ENCODE measurements at regions not wholly inside any gene's neighbourhood (a gene's known extent, or its start where the extent isn't known, plus 50 kb on each side); places are given as distances from the start of the nearest gene placed in this dataset.

DNA sequence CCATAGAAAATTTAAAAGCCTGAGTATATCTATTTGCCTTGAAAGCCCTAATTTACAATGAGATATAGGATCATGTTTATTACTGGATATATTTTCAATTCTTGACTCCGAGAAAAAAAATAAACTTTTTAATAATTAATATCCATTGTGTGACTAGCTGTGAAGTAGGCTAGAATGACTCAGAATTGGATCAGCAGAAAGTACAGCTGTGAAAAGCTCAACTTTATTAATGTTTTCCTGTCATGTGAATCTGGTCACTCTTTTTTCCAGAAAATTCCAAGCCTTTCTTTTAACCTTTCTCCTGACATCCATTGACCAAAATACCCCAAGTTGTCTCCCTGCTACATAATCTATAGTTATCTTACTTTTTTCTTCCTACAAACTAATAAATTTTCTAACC lies 171.8 kb upstream of the PACRGL start:
- no peak for DNase-seq (ENCODE audit: low read depth)

DNA sequence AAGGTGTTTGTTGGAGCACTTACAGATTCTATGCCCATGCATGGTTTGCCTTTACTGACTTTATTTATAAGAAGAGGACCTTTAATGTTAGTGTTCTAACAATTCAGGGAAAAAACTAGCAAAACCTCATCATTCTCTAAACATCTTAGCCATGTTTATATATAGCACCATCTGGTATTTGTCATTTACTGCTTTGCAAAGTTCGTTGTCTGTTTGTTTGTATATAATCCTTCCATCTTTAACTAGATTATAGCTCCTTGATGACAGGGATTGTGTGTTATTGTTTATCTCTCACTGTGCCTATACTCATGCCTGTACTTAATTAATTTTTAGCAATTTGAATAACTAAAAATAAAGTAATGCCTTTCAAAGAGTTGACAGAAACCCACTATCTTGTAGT lies 170.6 kb upstream of the PACRGL start:
- DNase-seq (ENCODE audit: low read depth): no peak

DNA sequence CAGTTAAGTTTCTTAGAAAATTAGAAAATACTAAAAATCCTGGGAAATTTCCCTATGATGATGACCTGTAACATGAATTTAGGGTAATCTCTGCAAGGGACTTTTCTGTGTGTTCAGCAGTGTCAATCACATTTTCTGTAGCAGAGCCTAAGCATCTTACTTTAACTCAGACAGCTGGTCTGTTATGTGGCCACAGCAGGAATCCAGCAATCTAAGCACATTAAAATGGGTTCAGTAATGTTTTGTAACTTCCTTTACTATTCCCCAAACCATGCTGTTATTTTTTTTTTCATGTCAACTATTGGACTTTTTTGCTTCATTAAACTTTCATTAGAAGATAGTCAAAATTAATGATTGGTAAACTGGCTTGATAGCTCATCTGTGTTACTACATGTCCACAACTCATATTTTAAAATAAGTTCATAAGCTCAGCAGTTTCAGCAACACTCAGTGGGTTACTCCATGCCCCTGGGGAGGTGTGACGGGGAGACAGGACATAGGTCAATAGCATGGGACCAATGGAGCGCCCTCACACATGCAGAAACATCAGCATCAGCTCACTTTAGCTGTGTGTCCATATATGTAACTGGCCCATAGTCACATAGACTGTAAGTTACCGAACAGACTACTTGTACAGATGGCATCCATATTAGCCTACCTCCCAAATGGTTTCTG lies 168.0 kb upstream of the PACRGL start:
- DNase-seq (ENCODE audit: low read depth): no peak

DNA sequence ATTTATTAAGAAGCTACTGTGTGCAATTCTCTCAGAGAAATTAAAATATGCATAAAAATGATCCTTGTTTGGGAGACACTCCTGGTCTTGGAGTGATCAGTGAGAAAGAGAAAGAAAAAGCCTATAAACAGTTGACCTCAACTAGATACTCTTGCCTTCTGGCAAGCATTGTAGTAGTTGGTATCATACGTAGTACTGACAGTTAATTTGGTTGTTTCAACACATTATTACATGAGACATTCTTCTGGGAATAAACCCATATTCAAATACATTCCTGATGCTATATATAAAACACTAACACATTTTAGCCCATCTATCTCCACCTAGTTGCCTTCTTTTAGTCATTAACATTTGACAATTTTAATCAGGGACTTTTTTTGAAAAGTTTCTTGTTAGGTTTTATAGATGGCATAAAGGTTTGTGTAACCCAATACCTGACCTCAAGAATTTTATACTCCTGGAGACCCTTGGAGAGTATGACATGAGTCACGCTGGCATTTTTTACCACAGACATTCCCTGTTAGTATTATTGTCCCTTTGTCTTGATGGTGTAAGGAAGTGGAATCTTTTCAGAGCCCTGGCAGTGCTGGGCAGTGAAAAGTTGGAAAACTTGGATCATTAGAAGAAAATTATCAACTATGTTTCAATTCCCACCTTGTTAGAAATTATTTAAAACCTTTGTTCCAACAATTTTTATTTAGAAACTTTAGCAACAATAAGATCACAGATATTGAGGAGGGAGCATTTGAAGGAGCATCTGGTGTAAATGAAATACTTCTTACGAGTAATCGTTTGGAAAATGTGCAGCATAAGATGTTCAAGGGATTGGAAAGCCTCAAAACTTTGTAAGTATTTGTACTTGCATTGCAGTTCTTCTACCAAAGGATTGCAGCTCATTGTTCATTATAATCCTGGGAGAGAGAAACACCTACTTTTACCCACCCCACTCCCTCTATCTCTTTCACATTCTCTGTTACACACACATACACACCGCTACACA lies 167.1 kb upstream of the PACRGL start:
- no peak for DNase-seq (ENCODE audit: low read depth)

DNA sequence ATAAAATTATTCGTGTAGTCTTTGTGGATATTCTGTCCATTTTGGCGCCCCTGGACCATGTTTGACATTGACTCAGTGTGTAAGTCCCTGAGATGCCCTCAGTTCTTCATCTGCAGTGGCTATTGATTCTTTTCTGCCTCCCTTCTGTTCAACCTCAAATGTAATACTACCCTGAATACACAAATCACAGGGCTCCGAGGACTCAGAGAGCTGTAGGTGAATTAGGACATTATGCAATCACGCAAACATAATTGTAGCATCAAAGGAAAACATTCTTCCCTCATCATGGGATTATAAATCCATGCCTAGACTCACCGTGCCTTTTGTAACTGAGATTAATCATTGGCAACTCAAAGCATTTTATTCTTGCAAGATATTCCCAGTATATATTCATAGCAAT lies 161.4 kb upstream of the PACRGL start:
- no peak for DNase-seq (ENCODE audit: low read depth)

DNA sequence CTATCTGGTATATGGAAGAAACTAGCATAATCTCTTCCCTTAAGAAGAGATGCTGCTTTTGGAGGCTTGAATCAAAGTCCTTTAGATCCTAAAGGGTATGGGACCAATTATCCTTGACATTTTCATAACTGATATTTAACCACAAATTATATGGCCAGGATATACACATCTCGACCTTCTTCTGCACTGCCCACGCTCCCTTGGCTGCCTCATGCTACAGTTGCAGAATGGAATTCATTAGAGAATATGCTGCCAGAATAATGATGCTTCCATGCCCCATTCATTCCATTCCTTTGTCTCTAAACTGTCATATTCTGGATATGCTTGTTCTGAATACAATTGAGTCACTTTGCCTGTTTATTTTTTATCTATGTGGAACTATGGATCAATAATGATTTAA lies 157.1 kb upstream of the PACRGL start:
- DNase-seq (ENCODE audit: low read depth): no peak

DNA sequence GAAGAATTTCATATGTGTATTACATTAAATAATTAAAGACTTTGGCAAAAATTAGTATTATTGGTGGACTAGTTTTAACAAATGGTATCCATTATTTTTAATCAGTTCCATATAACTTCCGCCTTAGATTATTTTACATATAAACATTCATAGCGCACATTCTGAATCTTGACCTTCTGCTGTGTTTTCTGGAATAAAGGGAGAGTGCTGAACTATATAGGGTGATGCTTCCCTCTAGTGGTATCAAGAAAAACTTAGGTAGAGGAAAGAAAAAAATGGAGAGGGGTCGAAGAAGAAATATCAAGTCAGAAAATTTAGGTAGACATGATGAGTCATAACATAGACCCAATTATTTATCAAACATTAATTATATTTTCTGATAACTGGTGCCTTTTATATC lies 155.6 kb upstream of the PACRGL start:
- DNase-seq (ENCODE audit: low read depth): peak; percentile 51

DNA sequence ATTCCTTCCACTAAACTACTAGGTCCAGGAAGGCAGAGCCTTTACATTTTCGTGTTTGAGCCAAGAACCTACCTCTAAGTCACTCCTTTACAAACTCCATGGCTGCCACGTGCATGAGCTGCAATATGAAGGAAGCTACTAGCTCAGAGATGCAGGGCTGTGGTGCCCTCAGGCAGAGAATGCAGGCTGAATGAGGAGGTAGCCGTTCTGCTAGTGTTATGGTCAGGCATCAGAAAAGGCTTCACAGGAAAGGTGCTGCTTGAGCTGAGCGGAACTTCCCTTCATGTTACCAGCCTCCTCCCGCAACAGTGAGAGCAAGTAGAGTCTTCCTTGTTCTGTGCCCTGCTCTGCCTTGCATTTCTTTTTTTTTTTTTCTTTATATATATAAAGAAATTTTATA lies 148.3 kb upstream of the PACRGL start:
- DNase-seq (ENCODE audit: low read depth): no peak

DNA sequence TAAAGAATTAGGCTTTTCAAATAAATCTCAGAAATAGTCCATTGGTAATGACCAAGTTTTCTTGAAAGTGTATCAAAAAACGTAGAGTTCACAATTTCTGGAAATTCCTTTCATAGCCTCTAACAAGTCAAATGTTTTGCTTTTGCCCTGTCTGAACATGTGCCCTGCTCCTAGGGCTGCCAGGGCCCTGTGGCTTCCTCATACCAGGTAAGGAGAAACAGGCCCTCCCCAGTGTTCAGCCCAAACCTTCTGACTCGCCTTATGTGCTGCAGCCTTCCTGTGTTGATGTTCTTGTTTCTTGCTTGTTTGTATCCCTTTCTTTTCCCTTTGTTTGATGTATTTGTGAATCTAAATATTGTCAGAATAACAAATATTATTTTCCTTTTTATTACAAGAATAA lies 146.1 kb upstream of the PACRGL start:
- DNase-seq (ENCODE audit: low read depth): no peak

DNA sequence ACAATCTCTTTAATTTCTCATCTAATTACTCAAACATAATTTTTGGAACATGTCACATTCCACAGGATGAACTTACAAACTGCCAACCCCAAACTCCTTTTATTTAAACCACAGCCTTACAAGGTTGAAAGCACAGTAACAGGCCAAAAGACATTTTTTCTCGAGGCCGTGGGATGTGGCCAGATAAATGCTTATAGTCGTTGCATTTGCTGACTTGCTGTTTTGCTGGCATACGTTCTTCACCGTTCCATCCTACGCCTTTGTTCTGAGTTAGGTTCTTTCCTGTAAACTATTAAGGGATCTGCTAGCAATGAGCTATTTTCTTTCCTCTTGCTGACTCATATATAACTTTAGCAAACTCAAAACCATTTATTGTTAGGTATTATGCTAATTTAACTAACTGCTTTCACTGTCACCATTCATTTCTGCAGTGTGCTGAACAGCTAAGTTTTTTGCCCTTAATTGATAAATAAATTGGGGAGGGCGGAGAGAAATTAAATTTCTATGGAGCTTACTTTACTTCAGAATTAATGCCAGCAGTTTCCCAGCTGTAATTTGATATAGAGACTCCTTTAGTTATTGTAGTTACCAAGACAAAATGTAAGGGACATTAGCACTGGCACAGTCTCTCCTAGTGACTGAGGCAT lies 135.1 kb upstream of the PACRGL start:
- no peak for DNase-seq (ENCODE audit: low read depth)

DNA sequence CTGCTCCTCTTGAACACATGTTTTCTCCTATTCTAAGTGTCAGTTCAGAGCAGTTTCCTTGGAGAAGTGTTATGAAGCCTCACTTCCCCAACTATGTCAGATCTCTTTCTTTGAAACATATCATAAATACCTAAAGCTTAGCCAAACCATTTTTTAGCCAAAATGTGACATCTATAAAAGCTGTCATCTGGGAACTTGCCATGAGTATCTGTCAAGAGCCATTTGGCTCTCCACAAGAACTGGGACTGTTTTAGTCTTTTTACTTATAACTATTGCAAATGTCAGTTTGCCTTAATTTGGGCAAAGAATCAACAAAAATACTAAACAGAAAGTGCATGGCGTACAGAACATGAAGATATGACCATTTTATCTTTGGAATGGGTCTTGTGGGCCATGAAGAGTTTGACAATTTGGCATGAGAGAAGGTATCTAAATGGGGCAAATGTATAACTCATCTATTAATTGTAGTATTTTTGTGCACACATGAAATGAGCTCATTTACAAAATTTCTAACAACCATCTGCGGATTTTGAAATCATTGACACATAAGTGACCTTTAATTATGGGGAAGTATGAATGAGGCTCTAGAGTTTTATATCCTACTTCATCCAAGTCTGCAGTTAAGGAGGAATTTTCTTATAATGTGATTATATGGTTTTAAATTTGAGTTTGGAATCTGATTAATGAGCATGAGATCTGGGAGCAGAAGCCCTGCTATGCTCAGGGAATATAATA lies 129.1 kb upstream of the PACRGL start:
- no peak for DNase-seq (ENCODE audit: low read depth)

DNA sequence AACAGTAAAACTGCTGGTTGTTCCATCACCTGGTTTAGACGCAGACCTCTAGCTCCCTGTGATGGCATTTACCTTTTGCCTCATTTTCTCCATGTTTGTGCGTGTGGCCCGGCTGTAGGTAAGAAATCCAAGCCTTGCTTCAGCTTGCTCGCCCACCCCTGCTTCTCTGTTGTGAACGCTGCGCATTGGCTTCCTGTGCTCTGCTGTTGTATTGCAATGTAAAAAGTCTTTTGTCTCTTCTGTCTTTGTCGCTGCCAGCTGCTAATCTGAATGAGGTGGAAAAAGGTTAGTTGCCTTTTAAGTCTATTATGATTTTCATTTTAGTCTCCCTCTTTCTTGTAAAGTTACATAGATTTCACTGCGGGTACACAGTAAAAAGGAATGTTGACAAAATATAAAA lies 127.3 kb upstream of the PACRGL start:
- DNase-seq (ENCODE audit: low read depth): no peak

DNA sequence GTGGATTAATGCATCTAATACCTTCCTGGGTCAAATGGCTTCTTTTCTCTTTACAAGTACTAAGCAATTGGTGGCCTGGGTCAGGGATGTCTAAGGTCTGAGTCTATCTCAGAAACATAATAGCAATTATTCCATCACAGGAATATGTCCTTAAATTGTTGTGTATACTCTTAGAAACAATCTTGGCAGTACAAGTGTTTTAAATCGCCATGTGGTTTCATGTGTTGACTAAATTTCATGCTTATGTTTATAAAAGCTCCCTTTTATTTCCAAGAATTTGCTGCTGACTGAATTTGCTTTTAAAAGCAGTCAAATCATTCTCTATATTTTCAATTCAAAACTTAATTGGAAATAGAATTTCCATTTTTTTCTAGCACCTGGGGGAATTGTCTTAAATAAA lies 125.3 kb upstream of the PACRGL start:
- no peak for DNase-seq (ENCODE audit: low read depth)

DNA sequence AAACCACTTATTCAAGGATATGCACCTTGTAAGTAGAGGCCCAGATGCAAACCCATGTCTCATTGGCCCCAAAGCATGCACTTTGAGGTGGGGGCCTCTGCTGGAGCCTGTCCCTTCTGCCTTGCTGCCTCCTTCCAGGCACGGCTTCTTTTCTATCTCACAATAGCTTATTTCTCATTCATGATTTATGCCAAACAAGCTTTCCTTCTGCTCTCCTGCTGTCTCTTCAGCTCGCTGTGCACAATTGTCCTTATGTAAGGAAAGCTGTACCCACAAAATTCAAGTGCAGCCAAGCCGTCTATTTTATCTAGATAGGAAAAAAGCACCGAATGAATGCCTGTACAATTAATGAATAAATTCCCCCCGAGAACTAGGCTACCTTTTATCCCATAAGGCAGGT lies 124.8 kb upstream of the PACRGL start:
- no peak for DNase-seq (ENCODE audit: low read depth)

DNA sequence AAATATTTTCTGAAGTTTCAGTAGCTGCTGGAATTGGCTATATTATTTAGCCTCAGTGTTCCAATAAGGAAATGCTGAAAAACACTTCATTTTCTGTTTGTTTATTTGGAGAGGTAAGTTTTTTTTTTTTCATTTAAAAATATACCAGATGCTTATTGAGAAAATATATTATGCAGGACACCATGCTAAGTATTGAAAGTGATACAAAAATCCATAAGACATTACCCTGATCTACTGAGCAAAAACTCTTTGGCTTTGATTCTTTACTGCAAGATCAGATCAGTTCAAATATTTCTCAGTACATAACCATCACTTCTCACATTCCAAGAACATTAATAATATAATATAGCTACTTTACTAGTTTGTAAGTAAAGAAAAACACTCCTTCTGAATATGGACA lies 123.4 kb upstream of the PACRGL start:
- no peak for DNase-seq (ENCODE audit: low read depth)

DNA sequence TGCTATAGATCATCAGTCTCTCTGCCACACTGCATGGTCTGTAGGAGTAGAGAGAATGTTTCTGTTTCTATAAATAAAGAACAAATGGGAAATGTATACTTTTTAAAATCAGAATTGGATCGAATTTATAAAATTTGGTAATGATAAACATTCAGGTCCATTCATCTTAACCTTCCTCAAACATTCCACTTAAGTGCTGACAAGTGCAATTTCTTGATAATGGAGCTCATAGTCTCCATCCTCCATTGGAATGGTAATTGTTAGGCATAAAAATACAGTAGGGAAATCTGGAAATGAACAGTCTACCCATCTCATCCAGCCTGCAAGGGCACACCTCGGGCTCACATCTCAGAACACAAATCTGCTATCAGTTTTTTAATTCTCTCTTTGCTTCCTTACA lies 122.6 kb upstream of the PACRGL start:
- no peak for DNase-seq (ENCODE audit: low read depth)

DNA sequence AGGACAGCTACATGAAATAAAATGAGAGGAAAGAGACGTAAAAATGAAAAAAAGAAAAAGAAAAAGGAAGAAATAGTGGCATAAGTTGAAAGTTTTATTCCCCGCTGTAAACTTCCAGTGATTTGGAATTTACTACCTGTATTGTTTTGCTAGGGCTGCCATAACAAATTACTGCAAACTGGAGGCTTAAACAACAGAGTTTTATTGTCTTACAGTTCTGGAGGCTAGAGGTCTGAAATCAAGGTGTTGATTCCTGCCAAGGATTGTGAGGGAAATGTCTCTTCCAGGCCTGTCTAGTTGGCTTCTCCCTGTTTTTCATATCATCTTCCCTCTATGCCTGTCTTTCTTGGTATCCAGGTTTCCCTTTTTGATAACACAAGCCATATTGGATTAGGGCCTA lies 119.4 kb upstream of the PACRGL start:
- DNase-seq (ENCODE audit: low read depth): no peak

DNA sequence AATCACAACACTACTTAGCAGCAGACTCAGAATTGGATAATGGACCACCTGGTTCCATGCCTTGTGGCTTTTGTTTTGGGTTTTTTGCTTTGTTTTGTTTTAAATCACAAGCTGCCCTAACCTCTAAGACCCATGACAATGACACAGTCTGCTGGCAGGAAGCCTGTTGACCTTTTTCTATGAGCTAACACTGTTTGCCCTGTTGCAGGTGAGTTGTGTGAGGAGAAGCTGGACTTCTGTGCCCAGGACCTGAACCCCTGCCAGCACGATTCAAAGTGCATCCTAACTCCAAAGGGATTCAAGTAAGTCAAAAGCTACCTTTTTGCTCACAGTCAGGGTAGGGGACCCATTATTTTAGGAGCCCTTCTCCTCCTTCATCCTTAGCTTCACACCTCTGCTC lies 110.8 kb upstream of the PACRGL start:
- DNase-seq (ENCODE audit: low read depth): no peak

DNA sequence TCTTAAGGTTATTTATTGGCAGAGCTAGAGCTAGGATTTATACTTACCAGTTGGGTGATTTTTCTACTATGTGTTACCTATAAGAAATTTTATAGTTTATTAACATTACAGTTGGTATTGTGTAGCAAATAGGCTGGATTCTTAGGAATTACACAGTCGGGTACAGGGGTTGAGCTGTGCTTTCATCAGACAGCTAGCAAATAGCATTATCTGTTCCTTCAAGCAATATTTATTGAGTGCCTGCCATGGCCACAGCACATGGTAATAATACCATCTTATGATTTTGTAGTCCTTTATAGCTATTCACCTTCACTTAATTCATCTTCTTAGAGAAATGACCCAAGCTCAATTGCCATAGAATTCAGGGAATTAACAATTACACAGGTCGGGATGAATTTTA lies 109.4 kb upstream of the PACRGL start:
- DNase-seq (ENCODE audit: low read depth): no peak

DNA sequence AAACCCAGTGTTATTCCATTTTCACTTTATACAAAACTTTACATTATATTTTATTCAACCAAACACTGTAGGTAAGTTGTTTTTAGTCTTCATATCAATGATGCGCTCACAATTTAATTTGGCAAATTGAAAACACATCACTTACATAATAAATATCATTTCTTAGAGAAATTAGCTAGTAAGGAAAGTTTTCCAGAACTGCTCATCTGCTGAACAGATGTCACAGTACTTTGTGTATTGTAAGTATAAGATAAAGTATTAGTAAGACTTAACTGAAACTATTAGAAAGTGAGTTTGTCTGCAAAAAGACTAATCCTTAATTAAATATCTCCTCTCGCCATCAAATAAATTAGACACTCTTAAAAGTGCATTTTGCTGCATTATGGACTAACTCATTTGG lies 108.7 kb upstream of the PACRGL start:
- no peak for DNase-seq (ENCODE audit: low read depth)

DNA sequence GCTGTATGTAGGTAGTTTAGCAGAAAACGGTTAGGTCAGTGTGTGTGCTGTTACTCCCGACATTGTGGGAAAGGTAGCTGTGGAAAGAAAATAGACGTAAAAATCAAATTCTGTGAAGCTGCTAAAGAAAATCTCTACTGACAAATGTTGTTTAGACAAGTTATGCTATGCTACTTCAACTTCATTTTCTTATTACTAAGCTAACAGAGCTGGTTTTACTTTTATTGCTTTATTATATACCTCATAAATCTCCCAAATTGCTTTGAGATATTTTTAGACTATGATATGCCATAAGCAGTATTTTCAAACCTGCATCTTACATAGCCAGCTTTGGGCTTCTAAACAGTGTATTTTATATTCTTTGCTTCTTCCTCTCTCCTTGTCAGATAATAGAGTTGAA lies 108.2 kb upstream of the PACRGL start:
- no peak for DNase-seq (ENCODE audit: low read depth)

DNA sequence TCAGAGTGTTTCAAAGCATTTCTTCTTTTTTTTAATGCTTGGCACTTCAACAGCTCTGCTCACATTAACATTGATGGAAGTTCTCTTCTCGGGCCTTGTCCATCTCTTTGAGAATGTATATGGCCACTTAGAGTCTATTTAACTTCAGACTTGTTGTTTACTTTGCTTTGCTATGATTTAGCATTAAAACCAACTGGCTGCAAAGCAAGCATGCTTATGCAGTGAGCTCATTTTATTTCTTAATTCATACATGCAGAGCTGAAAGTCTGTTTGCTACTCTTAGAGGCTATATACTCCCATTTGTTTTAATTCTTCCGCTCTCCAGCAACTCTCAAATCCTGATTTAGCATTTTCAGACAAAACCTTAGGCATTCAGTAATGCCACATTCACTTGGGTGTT lies 107.6 kb upstream of the PACRGL start:
- DNase-seq (ENCODE audit: low read depth): no peak

All from forelimb muscle (tissue), 1 donor.